NCI-H1105 treated with DMSO at 0.1 percent for 48 hours (cell line): ENCODE measurements at regions not wholly inside any gene's neighbourhood (a gene's known extent, or its start where the extent isn't known, plus 50 kb on each side); places are given as distances from the start of the nearest gene placed in this dataset.

Experiments used
- DNase-seq: peaks from one replicate; lab custom pipeline; 2025; lab: John Stamatoyannopoulos, UW

- DNase-seq, result no peak
Observed at GRCh38 chr19:31804668-31805067, 455.4 kb upstream of the TSHZ3 start.

- DNase-seq, result no peak
Observed at GRCh38 chr19:31810536-31811109, 461.4 kb upstream of the TSHZ3 start.

- peak; percentile 31 for DNase-seq
Observed at GRCh38 chr19:31817971-31818797, 468.9 kb upstream of the TSHZ3 start.

GRCh38 chr19:31818798-31819105 is 469.5 kb upstream of the TSHZ3 start:
- no peak for DNase-seq

- DNase-seq, result no peak
Observed at GRCh38 chr19:31819837-31820236, 470.6 kb upstream of the TSHZ3 start.

GRCh38 chr19:31821346-31821745 is 472.1 kb upstream of the TSHZ3 start:
- DNase-seq, result no peak

- no peak for DNase-seq
Observed at GRCh38 chr19:31825134-31826094, 476.2 kb upstream of the TSHZ3 start.

GRCh38 chr19:31826325-31826724 is 477.1 kb upstream of the TSHZ3 start:
- no peak for DNase-seq

GRCh38 chr19:31831421-31832175 is 482.4 kb upstream of the TSHZ3 start:
- no peak for DNase-seq

GRCh38 chr19:31832176-31832548 is 482.9 kb upstream of the TSHZ3 start:
- DNase-seq, result no peak

GRCh38 chr19:31834070-31834469 is 484.8 kb upstream of the TSHZ3 start:
- DNase-seq, result no peak

GRCh38 chr19:31838163-31838815 is 489.1 kb upstream of the TSHZ3 start:
- peak; percentile 81 for DNase-seq

GRCh38 chr19:31840371-31840770 is 491.1 kb upstream of the TSHZ3 start:
- no peak for DNase-seq

GRCh38 chr19:31841755-31842154 is 492.5 kb upstream of the TSHZ3 start:
- no peak for DNase-seq

- no peak for DNase-seq
Observed at GRCh38 chr19:31863122-31863521, 482.3 kb upstream of the ZNF507 start.

- no peak for DNase-seq
Observed at GRCh38 chr19:31874313-31874712, 471.1 kb upstream of the ZNF507 start.

- no peak for DNase-seq
Observed at GRCh38 chr19:31875591-31875990, 469.8 kb upstream of the ZNF507 start.

- DNase-seq, result no peak
Observed at GRCh38 chr19:31880283-31880682, 465.1 kb upstream of the ZNF507 start.

GRCh38 chr19:31881988-31882387 is 463.4 kb upstream of the ZNF507 start:
- no peak for DNase-seq

- DNase-seq, result no peak
Observed at GRCh38 chr19:31882709-31883108, 462.7 kb upstream of the ZNF507 start.

GRCh38 chr19:31883296-31883990 is 462.0 kb upstream of the ZNF507 start:
- no peak for DNase-seq
